ENCODE measurements at regions not wholly inside any gene's neighbourhood (a gene's known extent, or its start where the extent isn't known, plus 50 kb on each side); places are given as distances from the start of the nearest gene placed in this dataset.

DNA sequence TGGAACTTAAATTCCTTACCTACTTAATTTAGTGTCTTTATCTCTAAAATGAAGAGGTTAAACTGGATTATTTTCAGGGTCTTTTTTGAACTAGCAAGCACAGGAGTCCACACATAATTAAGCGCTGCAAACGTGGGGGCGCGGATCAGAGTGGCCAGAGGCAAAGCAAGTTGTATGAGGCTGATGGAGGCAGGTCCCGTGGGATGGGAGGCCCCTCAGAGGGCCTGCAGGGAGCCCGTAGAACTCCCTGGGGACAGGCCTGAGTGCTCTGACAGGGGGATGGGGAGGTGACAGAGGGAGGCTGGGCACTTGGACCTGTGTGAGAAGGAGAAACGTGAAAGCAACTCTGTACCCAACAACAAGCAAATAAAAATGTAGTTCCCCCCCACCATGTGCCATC, 177.8 kb downstream of the ACKR3 start:
- TF ChIP-seq POLR2A (conservative IDR thresholded peaks at IDR 0.05) (no peak), GABPA (tag; conservative IDR thresholded peaks at IDR 0.05; ENCODE audit: low read depth) (no peak)

Measured in K562 (cell line).